ENCODE measurements at regions not wholly inside any gene's neighbourhood (a gene's known extent, or its start where the extent isn't known, plus 50 kb on each side); places are given as distances from the start of the nearest gene placed in this dataset.

GRCh38 chr9:113701774-113702755, 174.0 kb upstream of the ZNF618 start (continued):
- no peak for TF ChIP-seq NANOG (IDR thresholded peaks at IDR 0.05; ENCODE audit: insufficient read depth, low read depth, low read length, poor library complexity, severe bottlenecking)
- TF ChIP-seq CREB1 (IDR thresholded peaks at IDR 0.05) = no peak
